CD4-positive, alpha-beta T cell (primary cell): ENCODE measurements at regions not wholly inside any gene's neighbourhood (a gene's known extent, or its start where the extent isn't known, plus 50 kb on each side); places are given as distances from the start of the nearest gene placed in this dataset.

ENCODE experiments used
- ATAC-seq: fragments of 200-7000 bp; cut with Tn5 transposase; one replicate; pipeline ENCODE4 v1.10.0; 2022; ENCODE audit warnings: mild to moderate bottlenecking; ENCODE audit not compliant: poor library complexity
- CTCF ChIA-PET: fragments of 350-600 bp; sonication (Branson Sonifier 250); formaldehyde crosslinking; loops from one replicate; lab custom pipeline; 2021; ENCODE audit warnings: antibody characterized with exemption, inconsistent platforms; lab: Charles Lee
- POLR2A ChIA-PET: fragments of 350-600 bp; sonication (Branson Sonifier 250); formaldehyde crosslinking; loops from one replicate; lab custom pipeline; 2021; ENCODE audit warnings: antibody characterized with exemption, inconsistent platforms; lab: Charles Lee
- DNase-seq, 14 experiments: peaks; one replicate each; pipeline ENCODE4 v3.0.0-alpha.2; 2013 to 2020; ENCODE audit warnings: mixed read lengths in 2 of 14
- H3K27ac ChIP-seq, 2 donors: one replicate each; pipeline versions ENCODE4 v1.5.1 to v1.7.0; 2013; ENCODE audit warnings: low read length in 2 of 2, low read depth in 1 of 2, mild to moderate bottlenecking in 1 of 2
- H3K27me3 ChIP-seq, 2 experiments: 1 replicate in 1 of 2; 2 replicates in 1 of 2; pipeline versions ENCODE4 v1.6.1 to v1.7.0; 2013; ENCODE audit warnings: low read length in 2 of 2, control low read depth in 1 of 2, mild to moderate bottlenecking in 1 of 2, moderate library complexity in 1 of 2; ENCODE audit not compliant: insufficient read depth in 2 of 2, control insufficient read depth in 1 of 2
- H3K36me3 ChIP-seq: one replicate; pipeline ENCODE4 v1.6.1; 2013; ENCODE audit warnings: low read length, control low read depth; ENCODE audit not compliant: insufficient read depth
- H3K4me1 ChIP-seq: one replicate; pipeline ENCODE4 v1.6.1; 2013; ENCODE audit warnings: low read length, control low read depth; ENCODE audit not compliant: insufficient read depth
- H3K4me3 ChIP-seq: one replicate; pipeline ENCODE4 v1.5.1; 2013; ENCODE audit warnings: mild to moderate bottlenecking, low read length, moderate library complexity
- H3K9me3 ChIP-seq, 2 experiments: 1 replicate in 1 of 2; 2 replicates in 1 of 2; pipeline versions ENCODE4 v1.6.1 to v1.7.0; 2013; ENCODE audit warnings: low read length in 2 of 2, mild to moderate bottlenecking in 2 of 2, control low read depth in 1 of 2, moderate library complexity in 1 of 2; ENCODE audit not compliant: control insufficient read depth in 1 of 2, insufficient read depth in 1 of 2
- H3K27ac Mint-ChIP-seq: one replicate; pipeline ENCODE4 v1.8.0; 2020; ENCODE audit warnings: mixed read lengths
- H3K27me3 Mint-ChIP-seq: one replicate; pipeline ENCODE4 v1.8.0; 2021; ENCODE audit warnings: mixed read lengths
- H3K36me3 Mint-ChIP-seq: one replicate; pipeline ENCODE4 v1.8.0; 2021; ENCODE audit warnings: low read depth, mixed read lengths
- H3K4me1 Mint-ChIP-seq: one replicate; pipeline ENCODE4 v1.8.0; 2021; ENCODE audit warnings: low read depth, mixed read lengths
- H3K4me3 Mint-ChIP-seq: one replicate; pipeline ENCODE4 v1.8.0; 2020; ENCODE audit warnings: mild to moderate bottlenecking, mixed read lengths
- H3K9me3 Mint-ChIP-seq: one replicate; pipeline ENCODE4 v1.8.0; 2020; ENCODE audit warnings: mixed read lengths
- CTCF ChIP-seq: fragments of 200-600 bp; IDR thresholded peaks from one replicate; pipeline ENCODE4 v1.8.0; 2022; ENCODE audit warnings: antibody characterized with exemption, mild to moderate bottlenecking
- intact Hi-C, 2 experiments: fragments of 100-400 bp; cut with DNase I in 1 of 2; cut with micrococcal nuclease in 1 of 2; formaldehyde crosslinking; loops; one replicate each; pipeline versions ENCODE4 v1.15.1 to v1.9.0; 2023 to 2025; cut with DNase I, micrococcal nuclease

- Histone ChIP-seq H3K27ac (no peak overlapping the region), H3K4me3 (no peak overlapping the region), H3K27me3 (no peaks in the 10 kb centered on the region), H3K9me3 (no peaks in the 10 kb centered on the region), H3K4me1 (no peaks in the 10 kb centered on the region), H3K36me3 (no peaks in the 10 kb centered on the region)
- DNase-seq (no peak), ATAC-seq (no peak)
- no peak overlapping the region for H3K27ac Mint-ChIP-seq
- no peaks in the 10 kb centered on the region for H3K27me3 Mint-ChIP-seq
- no peaks in the 10 kb centered on the region for H3K36me3 Mint-ChIP-seq
- no peak overlapping the region for H3K4me3 Mint-ChIP-seq
- TF ChIP-seq CTCF, result no peak
- POLR2A ChIA-PET, result no interaction called here
- CTCF ChIA-PET, result no interaction called here
- H3K4me1 Mint-ChIP-seq, result no peaks in the 10 kb centered on the region
- H3K9me3 Mint-ChIP-seq, result no peaks in the 10 kb centered on the region
- intact Hi-C loops, result no loop called here
Observed at GRCh38 chrY:15546177-15546754, 1021.9 kb downstream of the NLGN4Y start.

GRCh38 chrY:15552074-15552473 is 1027.7 kb downstream of the NLGN4Y start:
- Mint-ChIP-seq H3K9me3 (no peaks in the 10 kb centered on the region), H3K27ac (no peak overlapping the region), H3K27me3 (no peaks in the 10 kb centered on the region), H3K4me1 (no peaks in the 10 kb centered on the region), H3K4me3 (no peak overlapping the region), H3K36me3 (no peaks in the 10 kb centered on the region)
- ChIA-PET CTCF (no interaction called here), POLR2A (no interaction called here)
- H3K4me3 ChIP-seq, result no peak overlapping the region
- no peak for DNase-seq
- H3K36me3 ChIP-seq, result no peaks in the 10 kb centered on the region
- no peak for ATAC-seq
- no peaks in the 10 kb centered on the region for H3K4me1 ChIP-seq
- TF ChIP-seq CTCF, result no peak
- H3K9me3 ChIP-seq, result no peaks in the 10 kb centered on the region
- H3K27ac ChIP-seq, result no peak overlapping the region
- H3K27me3 ChIP-seq, result no peaks in the 10 kb centered on the region
- intact Hi-C loops, result no loop called here

- ChIA-PET POLR2A (no interaction called here), CTCF (no interaction called here)
- Mint-ChIP-seq H3K27ac (no peak overlapping the region), H3K27me3 (no peaks in the 10 kb centered on the region), H3K4me1 (no peaks in the 10 kb centered on the region), H3K36me3 (no peaks in the 10 kb centered on the region), H3K4me3 (no peak overlapping the region), H3K9me3 (no peaks in the 10 kb centered on the region)
- DNase-seq (no peak), ATAC-seq (no peak)
- H3K27me3 ChIP-seq, result no peaks in the 10 kb centered on the region
- no peak overlapping the region for H3K27ac ChIP-seq
- no peak for TF ChIP-seq CTCF
- intact Hi-C loops, result no loop called here
- H3K4me3 ChIP-seq, result no peak overlapping the region
- H3K36me3 ChIP-seq, result no peaks in the 10 kb centered on the region
- no peaks in the 10 kb centered on the region for H3K4me1 ChIP-seq
- no peaks in the 10 kb centered on the region for H3K9me3 ChIP-seq
Observed at GRCh38 chrY:15554991-15555390, 1030.7 kb downstream of the NLGN4Y start.
